IMR-90 (cell line): ENCODE measurements at regions not wholly inside any gene's neighbourhood (a gene's known extent, or its start where the extent isn't known, plus 50 kb on each side); places are given as distances from the start of the nearest gene placed in this dataset.

Experiments
- ATAC-seq: fragments of 200-7000 bp; cut with Tn5 transposase; 2 replicates; pipeline ENCODE4 v1.9.1; 2020; ENCODE audit warnings: low read depth, mild to moderate bottlenecking, moderate library complexity
- BruUV-seq: library from RNA; stranded (reverse); fragments of 400-500 nt; replicated peaks from 2 replicates; lab custom pipeline; 2021; lab: Mats Ljungman, UMichigan
- CTCF ChIA-PET: fragments of 300-600 bp; formaldehyde crosslinking; extraction: SDS; loops from one replicate; lab custom pipeline; 2021; ENCODE audit warnings: antibody characterized with exemption; lab: Yijun Ruan, JAX
- POLR2A ChIA-PET: fragments of 300-600 bp; sonication (Branson Sonifier 250); formaldehyde crosslinking; loops from one replicate; lab custom pipeline; 2022; ENCODE audit warnings: antibody characterized with exemption; ENCODE audit not compliant: unreplicated experiment; lab: Charles Lee
- DNase-seq: peaks from one replicate; pipeline ENCODE4 v3.0.0; 2013
- H2AFZ ChIP-seq: replicated peaks from 2 replicates; pipeline ENCODE3; 2013; ENCODE audit warnings: low read length, mild to moderate bottlenecking; ENCODE audit not compliant: poor library complexity
- H2AK5ac ChIP-seq: 2 replicates; pipeline ENCODE4 v1.6.1; 2013; ENCODE audit warnings: low read depth, low read length, inconsistent platforms
- H2AK9ac ChIP-seq: replicated peaks from 2 replicates; pipeline ENCODE3; 2013; ENCODE audit warnings: mild to moderate bottlenecking, low read depth, low read length, moderate library complexity; ENCODE audit not compliant: poor library complexity
- H2BK120ac ChIP-seq: 2 replicates; pipeline ENCODE4 v1.6.1; 2013; ENCODE audit warnings: low read depth, low read length, inconsistent platforms
- H2BK15ac ChIP-seq: 3 replicates; pipeline ENCODE4 v1.6.1; 2013; ENCODE audit warnings: low read depth, low read length, inconsistent platforms
- H2BK20ac ChIP-seq: 2 replicates; pipeline ENCODE4 v1.6.1; 2013; ENCODE audit warnings: low read depth, mild to moderate bottlenecking, inconsistent platforms, low read length, moderate library complexity
- H2BK5ac ChIP-seq: 2 replicates; pipeline ENCODE4 v1.6.1; 2013; ENCODE audit warnings: mild to moderate bottlenecking, low read depth, low read length, inconsistent platforms; ENCODE audit not compliant: poor library complexity, severe bottlenecking
- H3K14ac ChIP-seq: replicated peaks from 2 replicates; pipeline ENCODE4 v1.6.1; 2013; ENCODE audit warnings: low read depth, low read length, inconsistent platforms
- H3K18ac ChIP-seq: 2 replicates; pipeline ENCODE4 v1.6.1; 2013; ENCODE audit warnings: low read depth, low read length, control low read depth
- H3K23ac ChIP-seq: 2 replicates; pipeline ENCODE4 v1.6.1; 2013; ENCODE audit warnings: low read depth, low read length, inconsistent platforms
- H3K27ac ChIP-seq: 2 replicates; pipeline ENCODE4 v1.5.1; 2013; ENCODE audit warnings: mild to moderate bottlenecking, control low read depth, low read length; ENCODE audit not compliant: insufficient read depth
- H3K27me3 ChIP-seq: 2 replicates; pipeline ENCODE4 v1.6.1; 2013; ENCODE audit warnings: low read length; ENCODE audit not compliant: control insufficient read depth, insufficient read depth
- H3K36me3 ChIP-seq: 2 replicates; pipeline ENCODE4 v1.6.1; 2013; ENCODE audit warnings: low read length, mixed read lengths; ENCODE audit not compliant: control insufficient read depth, insufficient read depth
- H3K4ac ChIP-seq: 2 replicates; pipeline ENCODE4 v1.6.1; 2013; ENCODE audit warnings: low read depth, low read length, inconsistent platforms
- H3K4me1 ChIP-seq: 2 replicates; pipeline ENCODE4 v1.6.1; 2013; ENCODE audit warnings: low read length, mixed read lengths; ENCODE audit not compliant: control insufficient read depth, insufficient read depth
- H3K4me2 ChIP-seq: 2 replicates; pipeline ENCODE4 v1.6.1; 2013; ENCODE audit warnings: low read depth, mild to moderate bottlenecking, control low read depth, low read length, moderate library complexity
- H3K4me3 ChIP-seq: 2 replicates; pipeline ENCODE4 v1.5.1; 2013; ENCODE audit warnings: low read depth, mild to moderate bottlenecking, control low read depth, low read length, moderate library complexity; ENCODE audit not compliant: insufficient read depth
- H3K56ac ChIP-seq: 2 replicates; pipeline ENCODE4 v1.6.1; 2013; ENCODE audit warnings: low read length, inconsistent platforms; ENCODE audit not compliant: insufficient read depth; ENCODE audit errors: extremely low read depth
- H3K79me1 ChIP-seq, 2 experiments: 2 replicates each; pipeline ENCODE4 v1.6.1; 2013; ENCODE audit warnings: low read length in 2 of 2, inconsistent platforms in 1 of 2, low read depth in 1 of 2
- H3K9ac ChIP-seq: 2 replicates; pipeline ENCODE4 v1.6.1; 2013; ENCODE audit warnings: low read depth, low read length, control low read depth
- H3K9me1 ChIP-seq: 2 replicates; pipeline ENCODE4 v1.6.1; 2013; ENCODE audit warnings: low read length, inconsistent platforms; ENCODE audit not compliant: insufficient read depth
- H3K9me3 ChIP-seq: 2 replicates; pipeline ENCODE4 v1.6.1; 2013; ENCODE audit warnings: low read length; ENCODE audit not compliant: control insufficient read depth, insufficient read depth
- H4K20me1 ChIP-seq: 2 replicates; pipeline ENCODE4 v1.6.1; 2013; ENCODE audit warnings: low read length, inconsistent platforms; ENCODE audit not compliant: insufficient read depth
- H4K5ac ChIP-seq: 2 replicates; pipeline ENCODE4 v1.6.1; 2013; ENCODE audit warnings: mild to moderate bottlenecking, low read depth, low read length, control low read depth
- H4K8ac ChIP-seq, 2 experiments: 2 replicates each; pipeline ENCODE4 v1.6.1; 2013; ENCODE audit warnings: low read depth in 2 of 2, low read length in 2 of 2, control low read depth in 1 of 2, inconsistent platforms in 1 of 2
- H4K91ac ChIP-seq: 2 replicates; pipeline ENCODE4 v1.6.1; 2013; ENCODE audit warnings: low read depth, low read length, inconsistent platforms; ENCODE audit not compliant: insufficient read depth
- BHLHE40 ChIP-seq: fragments of 150-350 bp; IDR thresholded peaks from 2 replicates; pipeline ENCODE4 v1.6.1; 2016; ENCODE audit warnings: mild to moderate bottlenecking, low read depth, low read length
- CEBPB ChIP-seq: IDR thresholded peaks from 2 replicates; pipeline ENCODE4 v1.6.1; 2012; ENCODE audit warnings: low read depth, low read length, improper control_type of control experiment
- FOS ChIP-seq: fragments of 150-350 bp; IDR thresholded peaks from 2 replicates; pipeline ENCODE4 v1.6.1; 2016; ENCODE audit warnings: low read depth, low read length
- MAFK ChIP-seq: IDR thresholded peaks from 2 replicates; pipeline ENCODE4 v1.6.1; 2012; ENCODE audit warnings: low read depth, low read length, improper control_type of control experiment
- RCOR1 ChIP-seq: IDR thresholded peaks from 2 replicates; pipeline ENCODE4 v1.6.1; 2012; ENCODE audit warnings: mild to moderate bottlenecking, low read length, improper control_type of control experiment; ENCODE audit not compliant: insufficient replicate concordance
- SMC3 ChIP-seq: fragments of 150-350 bp; IDR thresholded peaks from 2 replicates; pipeline ENCODE4 v1.6.1; 2016; ENCODE audit warnings: low read depth, mild to moderate bottlenecking, antibody characterized with exemption, low read length, moderate library complexity
- WGBS, 2 experiments: methylation state at CpG; one replicate each; pipeline versions ENCODE4 v1.1.5 to v1.1.7; 2013; ENCODE audit warnings: missing lambda C conversion rate in 2 of 2; ENCODE audit not compliant: insufficient read length in 1 of 2; ENCODE audit errors: extremely low coverage in 2 of 2; 5-methylcytosine and 5-hydroxymethylcytosine counted together
- dilution Hi-C: fragments of 300-500 bp; cut with HindIII; formaldehyde crosslinking; loops from one replicate; pipeline ENCODE4 v1.14.3; 2018; ENCODE audit warnings: low sequenced_read_pairs; ENCODE audit not compliant: unreplicated experiment
- in situ Hi-C: fragments of 300-500 bp; cut with MboI; formaldehyde crosslinking; loops from 3 replicates; pipeline ENCODE4 v1.14.3; 2019; ENCODE audit warnings: low sequenced_read_pairs, inconsistent platforms, mixed read lengths
- intact Hi-C: fragments of 100-400 bp; cut with micrococcal nuclease; formaldehyde crosslinking; loops from 2 replicates; pipeline ENCODE4 v1.10.0; 2022
- TF ChIP-seq, protein P1 (sequence below): conservative IDR thresholded peaks from 2 replicates; pipeline ENCODE4 v1.5.1; 2012; ENCODE audit warnings: mild to moderate bottlenecking, low read depth, low read length, improper control_type of control experiment
- TF ChIP-seq, protein P2 (sequence below): fragments of 150-350 bp; IDR thresholded peaks from 2 replicates; pipeline ENCODE4 v1.6.1; 2017; ENCODE audit warnings: mild to moderate bottlenecking, antibody characterized with exemption, low read length, low read depth

DNA sequence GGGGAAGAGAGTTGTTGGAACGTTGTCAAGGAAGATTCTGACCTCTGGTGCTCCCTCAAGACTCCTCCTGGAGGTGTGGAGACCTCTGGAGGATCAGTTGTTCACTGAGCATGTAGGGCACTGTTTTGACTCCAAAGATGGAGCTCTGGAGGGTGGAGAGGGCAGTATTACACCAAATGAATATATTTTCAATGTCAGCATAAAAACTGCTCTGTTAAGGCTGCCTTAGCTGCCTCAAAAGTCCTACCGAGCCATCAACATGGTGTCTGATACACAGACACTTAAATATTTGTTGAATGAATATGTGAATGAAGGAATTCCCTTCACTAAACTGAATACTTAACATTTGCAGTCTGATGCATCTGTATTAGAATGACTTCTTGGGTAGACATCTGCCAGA is 144.2 kb upstream of the SPON1 start:
- H3K18ac ChIP-seq, result no peak overlapping the region
- no peak overlapping the region for H2AK5ac ChIP-seq
- H3K4me3 ChIP-seq, result no peak overlapping the region
- H3K4me1 ChIP-seq, result no peaks in the 10 kb centered on the region
- no peak overlapping the region for H3K4ac ChIP-seq
- no peak overlapping the region for H2AK9ac ChIP-seq
- ChIA-PET POLR2A (no interaction called here), CTCF (no interaction called here)
- H2AFZ ChIP-seq, result no peak overlapping the region
- H2BK5ac ChIP-seq, result no peak overlapping the region
- DNase-seq (no peak), ATAC-seq (no peak)
- no peak overlapping the region for H3K27ac ChIP-seq
- no peaks in the 10 kb centered on the region for H3K79me1 ChIP-seq
- no peak overlapping the region for H4K8ac ChIP-seq
- no peak overlapping the region for H3K9ac ChIP-seq
- no peak overlapping the region for H4K5ac ChIP-seq
- no peaks in the 10 kb centered on the region for H3K36me3 ChIP-seq
- intact Hi-C loops (no loop called here), in situ Hi-C loops (no loop called here), dilution Hi-C loops (no loop called here)
- no peaks in the 10 kb centered on the region for H4K20me1 ChIP-seq
- TF ChIP-seq, protein P1, sequence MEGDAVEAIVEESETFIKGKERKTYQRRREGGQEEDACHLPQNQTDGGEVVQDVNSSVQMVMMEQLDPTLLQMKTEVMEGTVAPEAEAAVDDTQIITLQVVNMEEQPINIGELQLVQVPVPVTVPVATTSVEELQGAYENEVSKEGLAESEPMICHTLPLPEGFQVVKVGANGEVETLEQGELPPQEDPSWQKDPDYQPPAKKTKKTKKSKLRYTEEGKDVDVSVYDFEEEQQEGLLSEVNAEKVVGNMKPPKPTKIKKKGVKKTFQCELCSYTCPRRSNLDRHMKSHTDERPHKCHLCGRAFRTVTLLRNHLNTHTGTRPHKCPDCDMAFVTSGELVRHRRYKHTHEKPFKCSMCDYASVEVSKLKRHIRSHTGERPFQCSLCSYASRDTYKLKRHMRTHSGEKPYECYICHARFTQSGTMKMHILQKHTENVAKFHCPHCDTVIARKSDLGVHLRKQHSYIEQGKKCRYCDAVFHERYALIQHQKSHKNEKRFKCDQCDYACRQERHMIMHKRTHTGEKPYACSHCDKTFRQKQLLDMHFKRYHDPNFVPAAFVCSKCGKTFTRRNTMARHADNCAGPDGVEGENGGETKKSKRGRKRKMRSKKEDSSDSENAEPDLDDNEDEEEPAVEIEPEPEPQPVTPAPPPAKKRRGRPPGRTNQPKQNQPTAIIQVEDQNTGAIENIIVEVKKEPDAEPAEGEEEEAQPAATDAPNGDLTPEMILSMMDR, result no peak
- TF ChIP-seq, protein P2, sequence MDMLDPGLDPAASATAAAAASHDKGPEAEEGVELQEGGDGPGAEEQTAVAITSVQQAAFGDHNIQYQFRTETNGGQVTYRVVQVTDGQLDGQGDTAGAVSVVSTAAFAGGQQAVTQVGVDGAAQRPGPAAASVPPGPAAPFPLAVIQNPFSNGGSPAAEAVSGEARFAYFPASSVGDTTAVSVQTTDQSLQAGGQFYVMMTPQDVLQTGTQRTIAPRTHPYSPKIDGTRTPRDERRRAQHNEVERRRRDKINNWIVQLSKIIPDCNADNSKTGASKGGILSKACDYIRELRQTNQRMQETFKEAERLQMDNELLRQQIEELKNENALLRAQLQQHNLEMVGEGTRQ, result no peak
- TF ChIP-seq FOS (no peak), BHLHE40 (no peak), RCOR1 (no peak), CEBPB (no peak), MAFK (0 out of 2 replicates have a peak, but pooled peaks have one; percentile 2), SMC3 (no peak)
- H3K27me3 ChIP-seq, result no peaks in the 10 kb centered on the region
- H3K4me2 ChIP-seq, result no peak overlapping the region
- BruUV-seq, result no TSS peak
- no peak overlapping the region for H4K91ac ChIP-seq
- H3K56ac ChIP-seq, result no peak overlapping the region
- no peaks in the 10 kb centered on the region for H3K9me1 ChIP-seq
- no peak overlapping the region for H2BK120ac ChIP-seq
- H2BK20ac ChIP-seq, result no peak overlapping the region
- no CpG with 5 or more reads among the region's 2 CpGs for WGBS, 2 experiments
- no peak overlapping the region for H2BK15ac ChIP-seq
- no peak overlapping the region for H3K23ac ChIP-seq
- no peak overlapping the region for H3K14ac ChIP-seq
- H3K9me3 ChIP-seq, result no peaks in the 10 kb centered on the region
